ENCODE measurements at regions not wholly inside any gene's neighbourhood (a gene's known extent, or its start where the extent isn't known, plus 50 kb on each side); places are given as distances from the start of the nearest gene placed in this dataset.

GRCh38 chr2:188092734-188093133 lies 198.9 kb upstream of the GULP1 start:
- 65 to 74% (median 71%) methylated on average over 2 of the region's 2 CpGs for WGBS, 4 donors
- TF ChIP-seq CTCF (IDR thresholded peaks at IDR 0.05): no peak
- TF ChIP-seq POLR2A (IDR thresholded peaks at IDR 0.05): no peak
- H3K27ac ChIP-seq: no peak overlapping the region
- intact Hi-C loops (cut with DNase I): no loop called here
- H3K4me3 ChIP-seq: no peak overlapping the region
- H3K27me3 ChIP-seq: no peaks in the 10 kb centered on the region
- no peaks in the 10 kb centered on the region for H3K36me3 ChIP-seq (replicated peaks in 1 of 2)
- no peaks in the 10 kb centered on the region for H3K4me1 ChIP-seq (replicated peaks in 1 of 2)
- DNase-seq: no peak
- H3K9me3 ChIP-seq (replicated peaks in 1 of 3): peaks cover 0 to 7% (median 0%) of the 10 kb centered on the region in 3 donors

GRCh38 chr2:188096910-188097309 lies 194.8 kb upstream of the GULP1 start:
- WGBS, 4 donors: 86 to 92% (median 89%) methylated on average over 3 of the region's 3 CpGs
- TF ChIP-seq CTCF (IDR thresholded peaks at IDR 0.05) (no peak), POLR2A (IDR thresholded peaks at IDR 0.05) (no peak)
- Histone ChIP-seq H3K9me3 (replicated peaks in 1 of 3) (peaks cover 0 to 7% (median 0%) of the 10 kb centered on the region in 3 donors), H3K4me1 (replicated peaks in 1 of 2) (no peaks in the 10 kb centered on the region), H3K27me3 (no peaks in the 10 kb centered on the region), H3K27ac (no peak overlapping the region), H3K36me3 (replicated peaks in 1 of 2) (no peaks in the 10 kb centered on the region), H3K4me3 (no peak overlapping the region)
- no peak for DNase-seq
- intact Hi-C loops (cut with DNase I): no loop called here

- Histone ChIP-seq H3K4me1 (replicated peaks in 1 of 2) (no peaks in the 10 kb centered on the region), H3K27me3 (no peaks in the 10 kb centered on the region), H3K36me3 (replicated peaks in 1 of 2) (no peaks in the 10 kb centered on the region), H3K4me3 (no peak overlapping the region), H3K27ac (no peak overlapping the region), H3K9me3 (replicated peaks in 1 of 3) (no peaks in the 10 kb centered on the region)
- TF ChIP-seq POLR2A (IDR thresholded peaks at IDR 0.05) (no peak), CTCF (IDR thresholded peaks at IDR 0.05) (no peak)
- DNase-seq: no peak
- intact Hi-C loops (cut with DNase I): no loop called here
- WGBS, 4 donors: 75 to 86% (median 81%) methylated on average over 5 to 6 of the region's 6 CpGs
These were observed 188.8 kb upstream of the GULP1 start for GRCh38 chr2:188102881-188103280.

- Histone ChIP-seq H3K36me3 (replicated peaks in 1 of 2) (no peaks in the 10 kb centered on the region), H3K9me3 (replicated peaks in 1 of 3) (no peaks in the 10 kb centered on the region), H3K4me3 (no peak overlapping the region), H3K4me1 (replicated peaks in 1 of 2) (no peaks in the 10 kb centered on the region), H3K27ac (no peak overlapping the region), H3K27me3 (no peaks in the 10 kb centered on the region)
- TF ChIP-seq POLR2A (IDR thresholded peaks at IDR 0.05) (no peak), CTCF (IDR thresholded peaks at IDR 0.05) (no peak)
- no peak for DNase-seq
- intact Hi-C loops (cut with DNase I): no loop called here
- WGBS, 4 donors: 59 to 69% (median 64%) methylated on average over 1 of the region's 1 CpG
These were observed 177.7 kb upstream of the GULP1 start for GRCh38 chr2:188114014-188114413.

All from adrenal gland (tissue), 9 donors.